OCI-LY1 (cell line): ENCODE measurements at regions not wholly inside any gene's neighbourhood (a gene's known extent, or its start where the extent isn't known, plus 50 kb on each side); places are given as distances from the start of the nearest gene placed in this dataset.

Experiments used
- H2AFZ ChIP-seq: fragments of 200-600 bp; sonication (generic), shearing (Covaris generic); 2 replicates; pipeline ENCODE4 v1.6.0; 2014; ENCODE audit warnings: antibody characterized with exemption, mild to moderate bottlenecking, low read length
- H3F3A ChIP-seq: fragments of 200-600 bp; sonication (generic), shearing (Covaris generic); 2 replicates; pipeline ENCODE4 v1.6.0; 2014; ENCODE audit warnings: mild to moderate bottlenecking, antibody characterized with exemption, low read length, moderate library complexity; ENCODE audit not compliant: insufficient read depth
- H3K27ac ChIP-seq: fragments of 200-600 bp; sonication (generic); 2 replicates; pipeline ENCODE4 v1.5.1; 2014; ENCODE audit warnings: low read length, mixed run types, mild to moderate bottlenecking, low read depth; ENCODE audit not compliant: poor library complexity, severe bottlenecking
- H3K27me3 ChIP-seq: fragments of 200-600 bp; sonication (generic); 2 replicates; pipeline ENCODE4 v1.6.0; 2014; ENCODE audit warnings: antibody characterized with exemption, mild to moderate bottlenecking, low read length, moderate library complexity; ENCODE audit not compliant: insufficient read depth
- H3K36me3 ChIP-seq: fragments of 200-600 bp; sonication (generic); 2 replicates; pipeline ENCODE4 v1.6.1; 2014; ENCODE audit warnings: mild to moderate bottlenecking, antibody characterized with exemption, low read length, moderate library complexity, mixed read lengths; ENCODE audit not compliant: insufficient read depth
- H3K4me1 ChIP-seq: fragments of 200-600 bp; sonication (generic); 2 replicates; pipeline ENCODE4 v1.5.1; 2014; ENCODE audit warnings: mild to moderate bottlenecking, low read length, moderate library complexity; ENCODE audit not compliant: insufficient read depth, severe bottlenecking
- H3K4me2 ChIP-seq: fragments of 200-600 bp; sonication (generic), shearing (Covaris generic); 2 replicates; pipeline ENCODE4 v1.6.1; 2014; ENCODE audit warnings: low read length
- H3K4me3 ChIP-seq: fragments of 200-600 bp; sonication (generic); 2 replicates; pipeline ENCODE4 v1.5.1; 2014; ENCODE audit warnings: low read length, low read depth, mild to moderate bottlenecking, mixed read lengths; ENCODE audit not compliant: poor library complexity, severe bottlenecking
- H3K79me2 ChIP-seq: fragments of 200-600 bp; shearing (Covaris generic); 2 replicates; pipeline ENCODE4 v1.6.1; 2016; ENCODE audit warnings: mixed run types, low read length, mixed read lengths; ENCODE audit not compliant: insufficient read depth
- H3K9ac ChIP-seq: fragments of 200-600 bp; sonication (generic), shearing (Covaris generic); 2 replicates; pipeline ENCODE4 v1.6.1; 2014; ENCODE audit warnings: mild to moderate bottlenecking, low read length, mixed read lengths
- H3K9me2 ChIP-seq: fragments of 200-600 bp; sonication (generic), shearing (Covaris generic); 2 replicates; pipeline ENCODE4 v1.6.1; 2014; ENCODE audit warnings: low read depth, mild to moderate bottlenecking, low read length, mixed read lengths
- H3K9me3 ChIP-seq: fragments of 200-600 bp; shearing (Covaris generic); 2 replicates; pipeline ENCODE4 v1.6.1; 2014; ENCODE audit warnings: low read length, mixed read lengths
- H4K20me1 ChIP-seq: fragments of 200-600 bp; sonication (generic), shearing (Covaris generic); 2 replicates; pipeline ENCODE4 v1.6.0; 2016; ENCODE audit warnings: mild to moderate bottlenecking, low read length; ENCODE audit not compliant: insufficient read depth
- EZH2 ChIP-seq: fragments of 200-600 bp; sonication (generic), shearing (Covaris generic); IDR thresholded peaks from 2 replicates; pipeline ENCODE4 v1.8.0; 2017; ENCODE audit warnings: borderline replicate concordance, mixed run types, mild to moderate bottlenecking, antibody characterized with exemption, low read length, moderate library complexity, mixed read lengths
- TF ChIP-seq, protein P1 (sequence below): fragments of 200-600 bp; sonication (generic), shearing (Covaris generic); IDR thresholded peaks from 2 replicates; pipeline ENCODE4 v1.5.1; 2017; ENCODE audit warnings: mild to moderate bottlenecking, antibody characterized with exemption, low read length, moderate library complexity, mixed read lengths

DNA sequence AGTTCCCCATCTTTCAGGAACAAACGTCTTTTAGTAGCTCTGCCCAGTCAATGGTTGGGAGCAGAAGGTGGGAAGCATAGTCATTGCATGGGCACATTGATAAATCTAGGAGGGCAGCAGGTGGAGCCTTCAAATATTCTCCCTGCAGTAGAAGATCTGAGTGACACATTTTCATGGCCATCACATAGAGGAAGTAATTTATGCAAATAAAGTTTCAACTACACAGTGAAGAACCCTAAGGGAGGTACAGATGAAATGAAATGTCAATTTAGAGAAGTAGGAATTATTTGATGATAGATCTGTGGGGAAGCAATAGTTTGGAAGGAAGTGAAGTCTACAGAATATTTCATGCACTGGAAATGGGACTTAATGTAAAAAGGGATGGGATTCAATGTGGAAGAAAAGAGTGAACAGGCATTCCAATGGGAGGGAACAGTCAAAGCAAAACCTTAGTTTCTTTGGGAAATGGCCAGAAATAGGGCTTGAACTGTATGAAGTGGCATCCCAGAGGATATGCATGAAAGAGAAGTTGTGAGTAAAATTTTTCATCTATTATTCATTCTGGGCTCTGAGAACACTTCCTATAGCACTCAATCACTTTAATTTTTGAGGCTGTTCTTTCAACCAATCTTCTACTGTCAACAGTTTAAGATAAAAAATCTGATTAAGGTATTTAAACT is 256.2 kb upstream of the LUZP2 start:
- H3K9ac ChIP-seq: no peak overlapping the region
- H3K4me3 ChIP-seq: no peak overlapping the region
- no peaks in the 10 kb centered on the region for H3K36me3 ChIP-seq
- no peaks in the 10 kb centered on the region for H3K79me2 ChIP-seq
- H4K20me1 ChIP-seq: no peaks in the 10 kb centered on the region
- H3F3A ChIP-seq: no peaks in the 10 kb centered on the region
- H3K27me3 ChIP-seq: no peaks in the 10 kb centered on the region
- TF ChIP-seq, protein P1, sequence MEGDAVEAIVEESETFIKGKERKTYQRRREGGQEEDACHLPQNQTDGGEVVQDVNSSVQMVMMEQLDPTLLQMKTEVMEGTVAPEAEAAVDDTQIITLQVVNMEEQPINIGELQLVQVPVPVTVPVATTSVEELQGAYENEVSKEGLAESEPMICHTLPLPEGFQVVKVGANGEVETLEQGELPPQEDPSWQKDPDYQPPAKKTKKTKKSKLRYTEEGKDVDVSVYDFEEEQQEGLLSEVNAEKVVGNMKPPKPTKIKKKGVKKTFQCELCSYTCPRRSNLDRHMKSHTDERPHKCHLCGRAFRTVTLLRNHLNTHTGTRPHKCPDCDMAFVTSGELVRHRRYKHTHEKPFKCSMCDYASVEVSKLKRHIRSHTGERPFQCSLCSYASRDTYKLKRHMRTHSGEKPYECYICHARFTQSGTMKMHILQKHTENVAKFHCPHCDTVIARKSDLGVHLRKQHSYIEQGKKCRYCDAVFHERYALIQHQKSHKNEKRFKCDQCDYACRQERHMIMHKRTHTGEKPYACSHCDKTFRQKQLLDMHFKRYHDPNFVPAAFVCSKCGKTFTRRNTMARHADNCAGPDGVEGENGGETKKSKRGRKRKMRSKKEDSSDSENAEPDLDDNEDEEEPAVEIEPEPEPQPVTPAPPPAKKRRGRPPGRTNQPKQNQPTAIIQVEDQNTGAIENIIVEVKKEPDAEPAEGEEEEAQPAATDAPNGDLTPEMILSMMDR: no peak
- TF ChIP-seq EZH2: no peak
- H3K27ac ChIP-seq: no peak overlapping the region
- no peak overlapping the region for H2AFZ ChIP-seq
- H3K4me2 ChIP-seq: no peak overlapping the region
- no peaks in the 10 kb centered on the region for H3K9me3 ChIP-seq
- H3K4me1 ChIP-seq: no peaks in the 10 kb centered on the region
- no peaks in the 10 kb centered on the region; the same call in 1 of the 2 replicates for H3K9me2 ChIP-seq

DNA sequence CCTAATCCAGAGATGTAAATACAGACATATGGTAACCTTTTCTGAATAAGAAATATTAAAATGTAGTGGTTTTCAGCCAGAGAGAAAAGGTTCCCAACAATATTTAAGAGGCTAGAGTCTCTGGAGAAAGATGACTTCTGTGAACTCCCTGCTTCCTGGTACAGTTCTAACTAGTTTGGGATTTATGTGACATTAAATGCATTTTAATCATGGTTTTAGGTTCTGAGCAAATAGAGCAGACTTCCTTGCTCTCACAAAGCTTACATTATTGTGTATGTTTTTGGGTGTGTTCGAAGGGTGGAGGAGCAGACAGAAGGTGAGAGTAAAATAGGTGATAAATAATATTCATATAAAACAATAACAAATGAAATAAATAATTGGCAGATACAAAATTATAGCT is 250.1 kb upstream of the LUZP2 start:
- H3K4me3 ChIP-seq: no peak overlapping the region
- no peaks in the 10 kb centered on the region; the same call in 1 of the 2 replicates for H3K9me2 ChIP-seq
- no peaks in the 10 kb centered on the region for H3K79me2 ChIP-seq
- no peak overlapping the region for H2AFZ ChIP-seq
- H3K4me2 ChIP-seq: no peak overlapping the region
- no peaks in the 10 kb centered on the region for H3K4me1 ChIP-seq
- no peaks in the 10 kb centered on the region for H3K27me3 ChIP-seq
- H3K9me3 ChIP-seq: no peaks in the 10 kb centered on the region
- no peaks in the 10 kb centered on the region for H4K20me1 ChIP-seq
- no peak overlapping the region for H3K27ac ChIP-seq
- H3K36me3 ChIP-seq: no peaks in the 10 kb centered on the region
- H3F3A ChIP-seq: no peaks in the 10 kb centered on the region
- TF ChIP-seq, protein P1: no peak
- TF ChIP-seq EZH2: no peak
- H3K9ac ChIP-seq: no peak overlapping the region

DNA sequence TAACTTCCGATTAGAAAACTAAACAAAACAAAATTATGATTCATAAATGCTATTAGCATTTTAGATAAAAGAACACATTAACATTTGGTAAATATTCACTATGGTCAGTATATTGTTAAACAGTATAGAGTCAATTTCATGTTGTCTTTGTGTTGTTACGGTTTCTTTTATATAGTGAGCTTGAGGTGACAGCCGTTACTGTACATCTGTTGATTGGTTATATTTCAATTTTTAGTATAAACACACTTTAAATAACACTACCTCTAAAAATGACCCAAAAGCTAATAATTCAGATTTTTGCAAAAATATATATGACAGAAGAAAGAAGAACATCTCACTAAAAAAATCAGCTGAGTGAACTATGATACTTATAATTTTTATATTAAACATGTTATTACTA is 249.0 kb upstream of the LUZP2 start:
- no peak overlapping the region for H3K4me3 ChIP-seq
- H3K4me2 ChIP-seq: no peak overlapping the region
- no peaks in the 10 kb centered on the region for H3F3A ChIP-seq
- no peak overlapping the region for H3K27ac ChIP-seq
- no peaks in the 10 kb centered on the region for H3K4me1 ChIP-seq
- H3K9me3 ChIP-seq: no peaks in the 10 kb centered on the region
- no peak overlapping the region for H2AFZ ChIP-seq
- H3K9ac ChIP-seq: no peak overlapping the region
- H3K36me3 ChIP-seq: no peaks in the 10 kb centered on the region
- no peaks in the 10 kb centered on the region; the same call in 1 of the 2 replicates for H3K9me2 ChIP-seq
- H3K27me3 ChIP-seq: no peaks in the 10 kb centered on the region
- TF ChIP-seq EZH2: no peak
- TF ChIP-seq, protein P1: no peak
- H3K79me2 ChIP-seq: no peaks in the 10 kb centered on the region
- no peaks in the 10 kb centered on the region for H4K20me1 ChIP-seq
